ENCODE measurements at regions not wholly inside any gene's neighbourhood (a gene's known extent, or its start where the extent isn't known, plus 50 kb on each side); places are given as distances from the start of the nearest gene placed in this dataset.

GRCh38 chr12:73266206-73266605 is 994.0 kb downstream of the TRHDE start:
- Histone ChIP-seq H3K27me3 (no peaks in the 10 kb centered on the region), H3K27ac (no peak overlapping the region), H3K4me3 (no peak overlapping the region), H3K4me1 (no peaks in the 10 kb centered on the region), H3K9me3 (peaks cover 0 to 39% of the 10 kb centered on the region in 2 donors), H3K36me3 (no peaks in the 10 kb centered on the region)
- intact Hi-C loops (cut with DNase I) = no loop called here
- no peak for ATAC-seq
- no peak for DNase-seq
- no peak for TF ChIP-seq CTCF (IDR thresholded peaks at IDR 0.05)

DNA sequence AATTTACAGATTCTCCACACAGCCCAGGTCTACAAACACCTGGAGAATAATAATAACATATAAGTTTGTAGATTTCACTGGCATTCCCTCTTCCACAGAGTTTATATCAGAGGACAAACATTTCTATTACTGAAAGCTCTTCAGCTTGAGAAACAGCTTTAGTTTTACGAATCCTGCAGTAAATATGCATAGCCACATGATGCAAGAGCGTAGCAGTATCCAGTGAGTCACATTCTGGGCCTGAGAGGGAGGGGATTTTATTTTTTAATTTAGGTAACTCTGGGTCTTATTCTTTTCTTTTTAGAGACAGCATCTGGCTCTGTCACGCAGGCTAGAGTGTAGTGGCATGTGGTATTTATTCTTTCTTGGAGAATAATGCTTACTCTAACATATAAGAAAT is 1002.8 kb downstream of the TRHDE start:
- H3K4me1 ChIP-seq = no peaks in the 10 kb centered on the region
- DNase-seq (no peak), ATAC-seq (no peak)
- no peak for TF ChIP-seq CTCF (IDR thresholded peaks at IDR 0.05)
- H3K27me3 ChIP-seq = no peaks in the 10 kb centered on the region
- H3K4me3 ChIP-seq = no peak overlapping the region
- H3K27ac ChIP-seq = no peak overlapping the region
- peaks cover 0 to 14% of the 10 kb centered on the region in 2 donors for H3K9me3 ChIP-seq
- H3K36me3 ChIP-seq = no peaks in the 10 kb centered on the region
- intact Hi-C loops (cut with DNase I) = no loop called here

GRCh38 chr12:73277971-73278370 is 1005.8 kb downstream of the TRHDE start:
- Histone ChIP-seq H3K4me1 (no peaks in the 10 kb centered on the region), H3K9me3 (peaks cover 0 to under 1% of the 10 kb centered on the region in 2 donors), H3K27ac (no peak overlapping the region), H3K36me3 (no peaks in the 10 kb centered on the region), H3K4me3 (no peak overlapping the region), H3K27me3 (no peaks in the 10 kb centered on the region)
- intact Hi-C loops (cut with DNase I) = no loop called here
- no peak for TF ChIP-seq CTCF (IDR thresholded peaks at IDR 0.05)
- ATAC-seq (no peak), DNase-seq (no peak)

DNA sequence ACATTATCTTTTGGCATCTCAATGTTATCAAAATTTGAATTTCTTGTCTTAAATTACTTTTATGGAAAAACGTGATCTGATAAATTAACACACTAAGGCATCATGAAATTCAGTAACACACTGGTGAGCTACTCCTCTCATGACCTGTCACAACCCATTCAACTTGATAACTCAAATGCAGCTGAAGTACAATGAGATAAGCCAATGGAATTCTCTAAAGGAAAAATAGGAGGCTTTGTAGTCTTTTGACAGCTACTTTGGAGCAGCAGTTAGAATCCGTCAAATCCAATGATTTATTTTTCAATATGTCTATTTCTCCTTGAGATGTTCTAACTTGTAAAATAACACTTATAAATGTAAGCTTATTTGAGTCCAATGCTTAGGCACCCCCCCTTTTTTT is 1029.4 kb downstream of the TRHDE start:
- ATAC-seq (no peak), DNase-seq (no peak)
- Histone ChIP-seq H3K9me3 (peaks cover 0 to 6% of the 10 kb centered on the region in 2 donors), H3K27me3 (no peaks in the 10 kb centered on the region), H3K4me1 (no peaks in the 10 kb centered on the region), H3K4me3 (no peak overlapping the region), H3K36me3 (no peaks in the 10 kb centered on the region), H3K27ac (no peak overlapping the region)
- intact Hi-C loops (cut with DNase I) = no loop called here
- TF ChIP-seq CTCF (IDR thresholded peaks at IDR 0.05) = no peak

GRCh38 chr12:73307260-73307659 is 1035.1 kb downstream of the TRHDE start:
- no peaks in the 10 kb centered on the region for H3K4me1 ChIP-seq
- DNase-seq (no peak), ATAC-seq (no peak)
- H3K27me3 ChIP-seq = no peaks in the 10 kb centered on the region
- intact Hi-C loops (cut with DNase I) = no loop called here
- H3K4me3 ChIP-seq = no peak overlapping the region
- no peak overlapping the region for H3K27ac ChIP-seq
- peaks cover 0 to 5% of the 10 kb centered on the region in 2 donors for H3K9me3 ChIP-seq
- no peak for TF ChIP-seq CTCF (IDR thresholded peaks at IDR 0.05)
- no peaks in the 10 kb centered on the region for H3K36me3 ChIP-seq
